Hematopoietic multipotent progenitor cell treated with erythropoietin and hydrocortisone succinate and interleukin-3 and kit ligand, for 8 days (in vitro differentiated cells): ENCODE measurements at regions not wholly inside any gene's neighbourhood (a gene's known extent, or its start where the extent isn't known, plus 50 kb on each side); places are given as distances from the start of the nearest gene placed in this dataset.

Source experiments
- DNase-seq: peaks from one replicate; pipeline ENCODE4 v3.0.0-alpha.2; 2015

DNA sequence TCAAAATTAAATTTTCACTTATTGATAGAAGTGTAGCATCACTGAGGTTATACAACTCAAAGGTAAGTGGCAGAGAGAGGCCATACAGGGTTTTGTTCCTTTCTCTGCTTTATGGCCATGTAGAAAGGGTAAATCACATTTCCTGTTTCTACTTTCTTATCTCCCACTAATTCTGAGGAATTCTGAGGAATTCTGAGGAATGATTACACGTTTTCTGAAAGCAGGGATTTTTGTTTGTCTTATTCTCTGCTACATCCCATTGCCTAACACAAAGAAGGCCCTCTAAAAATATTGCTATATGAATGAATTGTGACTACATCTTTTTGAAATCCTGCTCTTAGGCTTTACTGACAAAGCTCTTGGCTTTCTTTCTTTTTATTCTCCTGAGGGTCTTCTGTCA lies 516.9 kb upstream of the ZNF608 start:
- DNase-seq, result no peak

DNA sequence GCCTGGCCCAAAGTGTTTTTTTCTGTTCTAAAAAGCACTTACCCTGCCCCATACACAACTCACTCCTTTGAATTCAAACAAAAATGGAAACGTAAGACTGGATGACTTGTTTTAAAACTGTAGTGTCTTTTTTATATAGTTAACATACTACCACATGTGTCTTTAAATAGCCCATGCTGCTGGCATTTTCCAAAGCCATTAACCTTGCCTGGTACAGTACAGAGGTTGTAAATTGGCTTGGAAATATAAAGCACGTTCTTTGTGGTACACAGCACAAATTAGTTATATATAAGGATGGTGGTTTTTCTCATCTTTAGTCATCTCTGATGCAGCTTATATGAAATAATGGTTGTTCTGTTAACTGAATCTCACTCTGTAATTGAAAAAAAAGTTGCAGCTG lies 519.7 kb upstream of the ZNF608 start:
- DNase-seq, result no peak

DNA sequence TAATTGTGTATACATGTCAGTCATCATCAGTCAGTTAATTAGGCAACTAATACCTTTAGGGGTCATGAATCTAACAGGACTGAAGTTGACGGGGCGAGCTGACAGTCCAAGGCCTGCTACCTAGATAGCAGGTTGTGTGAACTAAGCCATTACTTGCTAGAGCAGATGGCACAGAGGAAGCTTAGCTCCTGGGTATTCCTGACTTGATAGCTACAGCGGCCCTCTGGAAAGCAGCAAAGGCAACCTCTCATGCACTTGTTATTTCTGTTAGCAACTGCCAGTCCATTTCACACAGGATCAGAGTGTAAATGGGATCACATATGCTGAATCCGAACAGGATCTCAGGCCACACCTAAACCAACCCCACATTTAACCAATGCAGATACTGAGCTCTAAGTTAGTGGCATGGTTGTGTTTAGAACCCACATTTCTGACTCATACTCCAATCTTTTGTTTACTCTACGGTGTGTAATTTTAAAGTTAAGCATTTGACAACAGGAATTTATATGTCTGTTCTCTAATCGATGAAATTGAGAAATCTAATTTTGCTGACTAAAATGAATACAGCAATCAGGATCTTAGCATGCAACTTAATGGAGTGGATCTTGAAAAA lies 521.3 kb upstream of the ZNF608 start:
- DNase-seq, result no peak

DNA sequence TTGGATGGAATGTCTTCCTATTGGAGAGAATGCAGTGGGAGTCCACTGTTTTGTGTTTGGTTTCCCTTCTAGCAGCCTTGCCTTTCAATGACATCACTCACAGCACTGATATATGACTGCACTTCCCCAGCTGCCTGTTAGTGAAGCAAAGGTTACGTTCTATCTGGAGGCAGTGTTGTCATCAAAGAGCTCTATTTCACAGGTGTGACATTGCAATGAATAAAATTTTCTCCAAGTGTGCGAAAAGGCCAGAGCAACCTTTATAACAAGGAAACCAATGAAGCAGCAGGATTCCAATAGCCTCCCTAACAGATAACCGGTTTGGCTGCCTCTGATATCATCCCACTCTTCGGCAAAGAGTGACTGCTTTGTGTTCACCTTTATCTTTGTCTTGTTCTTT lies 523.5 kb upstream of the ZNF608 start:
- no peak for DNase-seq

GRCh38 chr5:125272357-125272756 lies 525.9 kb upstream of the ZNF608 start:
- DNase-seq, result no peak

DNA sequence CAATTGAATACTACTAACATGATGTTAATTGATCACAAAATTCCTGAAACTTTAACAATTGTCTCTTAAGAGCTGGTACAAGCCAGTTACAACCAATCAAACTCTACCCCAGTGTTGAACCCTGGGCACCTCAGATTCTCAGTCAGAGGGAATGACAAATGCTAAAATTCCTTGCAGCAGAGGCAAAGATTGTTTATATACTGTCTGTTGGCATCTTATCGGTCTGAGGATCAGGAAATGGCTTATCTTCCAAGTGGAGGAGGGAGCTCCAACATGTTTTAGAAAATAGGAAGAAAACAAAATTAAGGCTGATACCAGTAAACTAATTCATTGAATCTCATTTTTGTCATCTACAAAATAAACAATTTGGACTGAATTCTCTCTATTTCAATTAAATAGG lies 527.8 kb upstream of the ZNF608 start:
- DNase-seq, result no peak

DNA sequence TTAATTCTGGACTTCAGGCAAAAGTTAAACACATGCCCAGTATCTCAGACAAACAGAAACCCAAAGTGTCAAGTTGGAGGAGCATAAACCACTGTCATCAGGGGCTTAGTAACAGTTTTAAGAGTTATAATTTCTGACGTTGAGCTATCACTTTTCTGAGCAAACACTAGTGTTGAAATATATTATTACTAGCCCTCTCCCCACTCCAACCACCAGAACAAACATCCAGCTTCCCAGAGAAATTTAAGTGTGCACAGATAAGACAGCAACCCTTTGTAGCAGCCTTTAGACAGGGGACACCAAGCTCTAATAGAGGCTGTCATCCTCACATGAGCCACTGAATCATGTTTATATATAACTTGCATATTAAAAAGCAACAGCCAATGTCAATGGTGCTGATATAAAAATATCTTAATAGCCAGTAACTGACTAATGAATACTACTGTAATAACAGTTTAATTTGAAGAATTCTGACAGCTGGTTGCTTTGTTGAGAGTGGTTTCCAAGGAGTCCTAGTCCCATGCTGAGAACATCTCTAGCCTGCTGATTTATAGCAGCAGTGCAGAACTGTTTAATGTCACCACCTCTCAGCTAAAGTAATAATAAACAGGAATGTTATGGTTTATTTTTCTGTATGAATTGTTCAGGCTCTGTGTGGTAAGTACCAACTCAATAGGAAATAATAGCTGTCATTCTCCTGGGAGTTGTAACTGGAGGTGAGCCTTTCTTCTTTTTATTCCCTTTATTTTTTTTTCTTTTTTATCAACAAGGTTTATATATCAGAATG lies 528.7 kb upstream of the ZNF608 start:
- DNase-seq, result no peak

- no peak for DNase-seq
These were observed 529.3 kb upstream of the ZNF608 start for GRCh38 chr5:125275725-125276090.

GRCh38 chr5:125276096-125276495 lies 529.7 kb upstream of the ZNF608 start:
- no peak for DNase-seq

DNA sequence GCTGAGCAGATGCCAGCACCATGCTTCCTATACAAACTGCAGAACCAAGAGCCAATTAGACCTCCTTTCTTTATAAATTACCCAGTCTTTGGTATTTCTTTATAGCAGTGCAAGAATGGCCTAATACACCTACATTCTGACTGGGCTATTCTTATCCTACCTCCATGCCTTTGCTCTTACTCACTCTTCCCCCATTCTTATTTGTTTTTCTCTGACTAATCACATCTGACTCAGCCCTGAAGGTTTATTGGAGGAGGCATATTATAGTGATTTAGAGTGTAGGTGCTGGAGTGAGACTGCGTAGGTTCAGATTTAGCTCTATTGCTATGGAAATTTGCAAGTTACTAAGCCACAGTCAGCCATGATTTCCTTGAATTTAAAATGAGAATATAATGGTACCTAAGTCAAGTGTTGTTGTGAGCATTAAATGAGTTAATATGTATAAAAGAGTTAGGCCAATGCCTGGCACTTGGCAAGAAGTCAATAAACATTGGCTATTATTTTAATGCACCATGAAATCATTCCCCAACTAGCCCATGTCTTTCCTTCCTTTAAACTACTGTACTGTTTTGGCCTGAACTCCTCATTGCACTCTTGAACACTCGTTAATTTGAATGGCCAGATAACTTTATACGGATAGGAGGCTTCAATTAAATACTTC lies 531.2 kb upstream of the ZNF608 start:
- no peak for DNase-seq

GRCh38 chr5:125278711-125279110 lies 532.3 kb upstream of the ZNF608 start:
- no peak for DNase-seq

DNA sequence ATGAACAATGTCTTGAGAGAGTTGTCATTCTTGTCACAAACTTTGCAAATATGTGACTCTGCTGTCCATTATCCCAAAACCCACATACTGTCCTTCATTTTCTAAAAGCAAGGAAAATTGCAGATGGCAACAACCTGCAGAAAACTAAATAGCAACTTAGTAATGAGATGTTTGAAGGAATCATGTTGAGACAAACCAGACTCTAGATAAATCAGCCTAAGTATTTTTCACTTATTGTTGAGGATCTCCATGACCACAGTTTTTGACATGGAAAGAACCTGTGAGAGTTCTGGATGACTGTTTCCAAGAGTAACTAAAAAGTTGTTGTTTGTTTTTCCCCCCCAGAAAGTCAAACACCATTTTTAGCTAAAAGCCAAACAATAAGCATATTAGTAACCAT lies 535.2 kb upstream of the ZNF608 start:
- no peak for DNase-seq

- DNase-seq, result no peak
These were observed 536.9 kb upstream of the ZNF608 start for GRCh38 chr5:125283372-125283771.

DNA sequence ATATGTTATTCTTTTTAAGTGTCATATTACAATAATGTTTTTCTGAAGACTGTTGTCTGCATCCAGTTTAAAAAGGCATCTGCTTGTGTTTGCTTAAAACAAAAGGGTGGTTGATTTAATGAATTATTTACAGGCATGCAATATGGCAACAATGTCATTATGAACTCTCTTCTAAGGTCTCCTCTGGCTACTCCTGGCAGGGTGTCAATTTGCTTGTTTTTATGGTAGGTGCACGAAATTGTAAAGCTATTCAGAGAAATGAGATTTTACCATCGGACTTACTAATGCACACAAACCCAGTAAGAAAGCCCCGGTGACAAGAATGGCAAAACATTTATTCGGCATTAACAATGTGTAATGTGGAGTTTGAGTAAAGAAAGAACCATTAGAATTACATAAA lies 539.8 kb upstream of the ZNF608 start:
- no peak for DNase-seq

DNA sequence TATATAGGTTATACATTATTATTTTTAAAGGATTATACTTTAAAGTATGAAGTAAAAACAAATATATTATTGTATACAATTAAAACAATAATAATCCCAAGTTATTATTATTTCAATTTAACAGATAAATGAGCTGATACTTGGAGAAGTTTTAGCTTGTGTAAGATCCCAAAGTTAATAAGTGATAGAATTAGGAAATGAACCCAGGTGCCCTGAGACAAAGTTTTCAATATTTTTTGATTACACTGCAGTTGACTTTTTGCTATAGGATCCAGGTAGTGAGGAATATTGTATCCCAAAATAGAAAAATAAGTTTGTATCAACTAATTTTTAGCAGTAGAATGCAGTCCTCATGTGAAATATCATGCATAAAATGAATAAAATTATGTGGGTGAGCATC lies 543.2 kb upstream of the ZNF608 start:
- no peak for DNase-seq

- DNase-seq, result no peak
These were observed 544.5 kb upstream of the ZNF608 start for GRCh38 chr5:125290935-125291334.

GRCh38 chr5:125291447-125291846 lies 545.0 kb upstream of the ZNF608 start:
- no peak for DNase-seq

GRCh38 chr5:125293223-125293622 lies 546.8 kb upstream of the ZNF608 start:
- DNase-seq, result no peak

DNA sequence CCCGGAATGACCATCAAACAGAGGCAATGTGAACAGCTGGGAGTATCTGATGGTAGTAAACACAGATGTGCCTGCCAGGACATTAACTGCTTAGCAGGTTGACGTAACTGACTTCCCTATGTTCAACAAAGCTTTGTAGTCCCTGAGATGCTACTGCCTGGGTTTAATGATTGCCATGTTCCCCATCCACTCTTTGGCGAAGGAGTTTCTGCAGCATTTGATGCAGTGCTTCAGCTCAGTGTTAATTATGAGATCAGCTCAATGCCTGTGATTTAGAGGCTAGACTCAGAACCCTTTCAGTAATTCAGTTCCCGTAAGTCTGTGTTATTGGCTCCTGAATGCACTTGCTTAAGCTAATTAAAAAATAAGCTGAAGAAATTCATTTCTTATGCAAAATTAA lies 547.3 kb upstream of the ZNF608 start:
- DNase-seq, result no peak

- no peak for DNase-seq
These were observed 548.4 kb upstream of the ZNF608 start for GRCh38 chr5:125294844-125295243.

- no peak for DNase-seq
These were observed 549.0 kb upstream of the ZNF608 start for GRCh38 chr5:125295405-125295872.

- no peak for DNase-seq
These were observed 551.8 kb upstream of the ZNF608 start for GRCh38 chr5:125298258-125298657.

GRCh38 chr5:125298746-125299379 lies 552.4 kb upstream of the ZNF608 start:
- DNase-seq, result no peak

DNA sequence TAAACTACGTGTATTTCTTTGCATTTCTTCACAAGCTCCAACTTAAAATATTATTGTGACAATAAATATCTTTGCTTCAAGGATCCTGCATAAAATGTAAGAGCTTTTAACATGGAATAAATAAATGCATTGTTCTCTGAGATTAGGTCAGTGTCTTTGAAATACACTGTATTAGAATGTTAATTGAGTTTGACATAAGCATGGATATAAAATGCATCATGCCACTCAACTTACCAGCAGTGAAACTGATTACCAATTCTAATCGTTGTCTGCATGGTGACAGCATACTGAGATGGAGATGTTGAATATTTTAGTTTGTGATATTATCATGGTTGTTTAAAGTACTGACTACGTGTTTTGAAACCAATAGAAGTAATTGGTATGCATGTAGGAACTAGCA lies 555.3 kb upstream of the ZNF608 start:
- no peak for DNase-seq
